MCF 10A (cell line): ENCODE measurements at regions not wholly inside any gene's neighbourhood (a gene's known extent, or its start where the extent isn't known, plus 50 kb on each side); places are given as distances from the start of the nearest gene placed in this dataset.

ENCODE experiments used
- BruUV-seq: library from RNA; stranded (reverse); fragments of 400-500 nt; replicated peaks from 2 replicates; lab custom pipeline; 2021; lab: Mats Ljungman, UMichigan
- CTCF ChIA-PET: fragments of 300-600 bp; sonication (Branson Sonifier 250); formaldehyde crosslinking; extraction: SDS; loops from one replicate; lab custom pipeline; 2021; ENCODE audit warnings: antibody characterized with exemption, inconsistent platforms; lab: Yijun Ruan, JAX
- POLR2A ChIA-PET: fragments of 300-600, 350-650 bp; sonication (Branson Sonifier 250); formaldehyde crosslinking; extraction: SDS; loops from one replicate; lab custom pipeline; 2020; ENCODE audit warnings: antibody characterized with exemption, inconsistent platforms; lab: Yijun Ruan, JAX
- DNase-seq: peaks from one replicate; pipeline ENCODE4 v3.0.0-alpha.2; 2018; ENCODE audit not compliant: unreplicated experiment
- H3K27ac Mint-ChIP-seq: one replicate; pipeline ENCODE4 v1.8.0; 2022; ENCODE audit warnings: mild to moderate bottlenecking, low read depth, mixed read lengths; ENCODE audit not compliant: unreplicated experiment
- H3K27me3 Mint-ChIP-seq: one replicate; pipeline ENCODE4 v1.8.0; 2022; ENCODE audit warnings: mixed read lengths; ENCODE audit not compliant: insufficient read depth, unreplicated experiment
- H3K36me3 Mint-ChIP-seq: one replicate; pipeline ENCODE4 v1.8.0; 2022; ENCODE audit warnings: mild to moderate bottlenecking, moderate library complexity, mixed read lengths; ENCODE audit not compliant: insufficient read depth, unreplicated experiment
- H3K4me1 Mint-ChIP-seq: one replicate; pipeline ENCODE4 v1.8.0; 2022; ENCODE audit warnings: mixed read lengths; ENCODE audit not compliant: insufficient read depth, unreplicated experiment
- H3K4me3 Mint-ChIP-seq: one replicate; pipeline ENCODE4 v1.8.0; 2022; ENCODE audit warnings: mild to moderate bottlenecking, moderate library complexity, mixed read lengths; ENCODE audit not compliant: unreplicated experiment
- H3K9me3 Mint-ChIP-seq: one replicate; pipeline ENCODE4 v1.8.0; 2022; ENCODE audit warnings: mixed read lengths; ENCODE audit not compliant: unreplicated experiment
- CTCF ChIP-seq: fragments of 200-600 bp; IDR thresholded peaks from one replicate; pipeline ENCODE4 v1.8.0; 2022; ENCODE audit warnings: antibody characterized with exemption, mild to moderate bottlenecking; ENCODE audit not compliant: unreplicated experiment
- intact Hi-C: fragments of 100-400 bp; cut with micrococcal nuclease; formaldehyde crosslinking; loops from 2 replicates; pipeline ENCODE4 v1.14.1; 2022

- ChIA-PET CTCF (no interaction called here), POLR2A (no interaction called here)
- H3K9me3 Mint-ChIP-seq, result no peaks in the 10 kb centered on the region
- no peaks in the 10 kb centered on the region for H3K36me3 Mint-ChIP-seq
- H3K27me3 Mint-ChIP-seq, result peaks cover 14% of the 10 kb centered on the region
- H3K4me3 Mint-ChIP-seq, result no peak overlapping the region
- no TSS peak for BruUV-seq
- no peak for DNase-seq
- no peak overlapping the region for H3K27ac Mint-ChIP-seq
- TF ChIP-seq CTCF, result no peak
- H3K4me1 Mint-ChIP-seq, result no peaks in the 10 kb centered on the region
- intact Hi-C loops, result no loop called here
These were observed 378.3 kb downstream of the PBX1 start for GRCh38 chr1:164937291-164937690.

GRCh38 chr1:164932580-164932979 is 373.6 kb downstream of the PBX1 start:
- Mint-ChIP-seq H3K9me3 (no peaks in the 10 kb centered on the region), H3K4me1 (no peaks in the 10 kb centered on the region), H3K27ac (no peak overlapping the region), H3K36me3 (no peaks in the 10 kb centered on the region), H3K27me3 (peaks cover 31% of the 10 kb centered on the region), H3K4me3 (no peak overlapping the region)
- no peak for TF ChIP-seq CTCF
- DNase-seq, result no peak
- POLR2A ChIA-PET, result no interaction called here
- no TSS peak for BruUV-seq
- intact Hi-C loops, result no loop called here
- CTCF ChIA-PET, result interaction anchor here (0.5 to 1.2 kb wide), 7 partner anchors 24 to 1572 kb away, joined by 3 to 4 read pairs (median 3); no protein-coding TSS in a partner anchor

GRCh38 chr1:164930833-164931232 is 371.8 kb downstream of the PBX1 start:
- H3K4me3 Mint-ChIP-seq, result no peak overlapping the region
- no TSS peak for BruUV-seq
- H3K36me3 Mint-ChIP-seq, result no peaks in the 10 kb centered on the region
- no peak for TF ChIP-seq CTCF
- H3K27ac Mint-ChIP-seq, result no peak overlapping the region
- peaks cover 34% of the 10 kb centered on the region for H3K27me3 Mint-ChIP-seq
- no peaks in the 10 kb centered on the region for H3K9me3 Mint-ChIP-seq
- ChIA-PET CTCF (interaction anchor here (0.6 to 1.2 kb wide), 5 partner anchors 44 to 1981 kb away, joined by 3 to 5 read pairs (median 5); no protein-coding TSS in a partner anchor), POLR2A (interaction anchor here (1.6 kb wide), 1 partner anchor 26 kb away, joined by 3 read pairs; no protein-coding TSS in a partner anchor)
- intact Hi-C loops, result no loop called here
- no peaks in the 10 kb centered on the region for H3K4me1 Mint-ChIP-seq
- DNase-seq, result no peak

GRCh38 chr1:164930241-164930640 is 371.3 kb downstream of the PBX1 start:
- POLR2A ChIA-PET, result interaction anchor here (1.6 kb wide), 1 partner anchor 25 kb away, joined by 3 read pairs; no protein-coding TSS in a partner anchor

More at GRCh38 chr1:164930241-164930640, 371.3 kb downstream of the PBX1 start:
- BruUV-seq, result no TSS peak
- Mint-ChIP-seq H3K9me3 (no peaks in the 10 kb centered on the region), H3K27me3 (peaks cover 39% of the 10 kb centered on the region), H3K4me3 (no peak overlapping the region), H3K27ac (no peak overlapping the region), H3K4me1 (no peaks in the 10 kb centered on the region), H3K36me3 (no peaks in the 10 kb centered on the region)
- no peak for TF ChIP-seq CTCF
- CTCF ChIA-PET, result interaction anchor here (0.6 to 1.2 kb wide), 4 partner anchors 44 to 1981 kb away, joined by 3 to 5 read pairs (median 4); no protein-coding TSS in a partner anchor
- intact Hi-C loops, result no loop called here
- DNase-seq, result no peak
